ENCODE measurements at regions not wholly inside any gene's neighbourhood (a gene's known extent, or its start where the extent isn't known, plus 50 kb on each side); places are given as distances from the start of the nearest gene placed in this dataset.

GRCh38 chr3:117145677-117146076 lies 436.1 kb downstream of the TUSC7 start:
- H3K4me3 ChIP-seq (ENCODE audit: control insufficient read depth, low read depth, low read length) = no peak overlapping the region
- DNase-seq (ENCODE audit: low read depth) = peak; percentile 15
- no peak for TF ChIP-seq CTCF (conservative IDR thresholded peaks at IDR 0.05; ENCODE audit: control insufficient read depth, insufficient read depth, low read depth, low read length)

- no peak for TF ChIP-seq CTCF (conservative IDR thresholded peaks at IDR 0.05; ENCODE audit: control insufficient read depth, insufficient read depth, low read depth, low read length)
- no peak overlapping the region for H3K4me3 ChIP-seq (ENCODE audit: control insufficient read depth, low read depth, low read length)
- no peak for DNase-seq (ENCODE audit: low read depth)
Observed at GRCh38 chr3:117146571-117146970, 437.0 kb downstream of the TUSC7 start.

DNA sequence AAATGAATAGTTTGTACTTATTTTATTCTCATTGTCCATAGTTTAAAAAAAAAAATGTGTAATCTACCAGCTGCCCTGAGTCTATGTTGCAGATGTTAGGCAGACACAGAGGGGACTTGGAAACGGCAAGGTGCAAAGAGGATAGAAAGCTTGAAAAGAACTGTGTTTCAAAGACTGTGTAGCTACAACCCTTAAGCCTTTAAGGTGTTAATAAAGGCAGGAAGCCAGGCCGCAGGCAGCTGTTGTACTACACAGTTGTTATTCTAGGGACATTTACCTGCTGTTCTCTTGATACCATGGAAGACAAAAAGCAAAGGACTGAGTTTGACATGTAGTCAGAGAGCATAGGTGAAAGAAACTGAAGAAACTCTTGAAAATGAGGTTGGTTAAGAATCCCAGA lies 440.0 kb downstream of the TUSC7 start:
- TF ChIP-seq CTCF (conservative IDR thresholded peaks at IDR 0.05; ENCODE audit: control insufficient read depth, insufficient read depth, low read depth, low read length) = no peak
- H3K4me3 ChIP-seq (ENCODE audit: control insufficient read depth, low read depth, low read length) = no peak overlapping the region
- no peak for DNase-seq (ENCODE audit: low read depth)

DNA sequence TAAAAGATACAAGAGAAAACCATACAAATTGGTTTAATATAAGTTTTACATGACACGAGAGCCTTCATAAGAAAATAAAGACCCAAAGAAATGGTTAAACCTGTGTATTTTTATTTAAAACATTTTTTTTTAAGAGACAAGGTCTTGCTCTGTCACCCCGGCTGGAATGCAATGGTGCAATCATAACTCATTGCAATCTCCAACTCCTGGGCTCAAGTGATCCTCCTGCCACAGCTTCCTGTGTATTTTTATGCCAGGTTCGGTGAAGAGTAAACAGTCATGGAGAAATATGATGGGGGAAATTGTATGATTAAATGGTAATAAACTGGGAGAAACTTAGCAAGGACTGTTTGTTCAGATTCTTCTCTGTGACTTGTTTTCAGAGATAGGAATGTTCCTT lies 441.0 kb downstream of the TUSC7 start:
- no peak for TF ChIP-seq CTCF (conservative IDR thresholded peaks at IDR 0.05; ENCODE audit: control insufficient read depth, insufficient read depth, low read depth, low read length)
- no peak for DNase-seq (ENCODE audit: low read depth)
- H3K4me3 ChIP-seq (ENCODE audit: control insufficient read depth, low read depth, low read length) = no peak overlapping the region

- H3K4me3 ChIP-seq (ENCODE audit: control insufficient read depth, low read depth, low read length) = no peak overlapping the region
- no peak for DNase-seq (ENCODE audit: low read depth)
- no peak for TF ChIP-seq CTCF (conservative IDR thresholded peaks at IDR 0.05; ENCODE audit: control insufficient read depth, insufficient read depth, low read depth, low read length)
Observed at GRCh38 chr3:117160176-117160575, 450.6 kb downstream of the TUSC7 start.

- no peak for DNase-seq (ENCODE audit: low read depth)
- no peak overlapping the region for H3K4me3 ChIP-seq (ENCODE audit: control insufficient read depth, low read depth, low read length)
- no peak for TF ChIP-seq CTCF (conservative IDR thresholded peaks at IDR 0.05; ENCODE audit: control insufficient read depth, insufficient read depth, low read depth, low read length)
Observed at GRCh38 chr3:117161816-117162215, 452.2 kb downstream of the TUSC7 start.

DNA sequence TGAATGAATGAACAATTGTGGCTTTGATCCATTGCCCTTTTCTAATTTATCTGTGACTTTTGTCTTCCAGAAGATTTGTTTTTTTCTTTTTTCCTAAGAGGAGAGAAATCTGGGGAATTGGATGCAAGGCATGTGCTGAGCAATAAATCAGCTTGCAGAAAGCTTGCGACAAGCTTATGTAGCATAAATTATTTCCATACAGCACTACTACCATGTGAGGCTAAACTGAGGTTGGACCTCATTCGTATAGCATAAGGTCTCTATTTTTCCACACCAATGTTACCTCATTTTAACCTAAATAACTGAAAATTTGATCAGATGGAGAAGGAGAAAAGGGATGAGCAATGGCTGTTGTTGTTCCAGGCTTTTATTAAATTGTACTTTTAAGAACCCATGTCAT lies 455.6 kb downstream of the TUSC7 start:
- no peak overlapping the region for H3K4me3 ChIP-seq (ENCODE audit: control insufficient read depth, low read depth, low read length)
- TF ChIP-seq CTCF (conservative IDR thresholded peaks at IDR 0.05; ENCODE audit: control insufficient read depth, insufficient read depth, low read depth, low read length) = no peak
- DNase-seq (ENCODE audit: low read depth) = no peak

Data from fibroblast of mammary gland (primary cell).